ENCODE measurements at regions not wholly inside any gene's neighbourhood (a gene's known extent, or its start where the extent isn't known, plus 50 kb on each side); places are given as distances from the start of the nearest gene placed in this dataset.

- DNase-seq, result no peak
- no peak for TF ChIP-seq POLR2A (IDR thresholded peaks at IDR 0.05; ENCODE audit: low read length)
Observed at GRCh38 chr5:92809855-92810465, 771.1 kb downstream of the NR2F1-AS1 start.

- TF ChIP-seq POLR2A (IDR thresholded peaks at IDR 0.05; ENCODE audit: low read length) (no peak), GATA1 (IDR thresholded peaks at IDR 0.05; ENCODE audit: low read depth, low read length) (no peak)
- no peak for DNase-seq
Observed at GRCh38 chr5:92808474-92808873, 772.5 kb downstream of the NR2F1-AS1 start.

GRCh38 chr5:92807085-92807484, 773.9 kb downstream of the NR2F1-AS1 start:
- DNase-seq, result no peak
- TF ChIP-seq POLR2A (IDR thresholded peaks at IDR 0.05; ENCODE audit: low read length) (no peak), GATA1 (IDR thresholded peaks at IDR 0.05; ENCODE audit: low read depth, low read length) (no peak)

DNA sequence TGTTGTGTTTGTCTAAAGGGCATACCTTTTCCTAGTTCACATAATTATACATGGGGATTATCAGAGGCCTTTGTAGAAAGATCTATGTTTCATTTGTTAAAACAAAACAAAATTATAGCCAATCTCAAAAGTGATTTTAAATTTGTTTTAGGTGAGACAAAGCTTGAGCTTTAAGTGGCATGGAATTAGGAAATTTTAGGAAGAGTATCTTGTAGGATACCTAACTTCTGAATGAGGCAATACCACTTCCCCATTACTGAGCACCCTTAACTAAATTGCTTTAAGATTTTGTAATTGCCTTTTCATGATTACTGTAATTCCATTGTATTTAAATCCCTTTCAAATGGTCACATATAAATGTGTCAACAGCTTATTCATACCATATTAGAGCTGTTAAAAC, 775.6 kb downstream of the NR2F1-AS1 start:
- no peak for DNase-seq
- TF ChIP-seq GATA1 (IDR thresholded peaks at IDR 0.05; ENCODE audit: low read depth, low read length), result no peak
- no peak for TF ChIP-seq POLR2A (IDR thresholded peaks at IDR 0.05; ENCODE audit: low read length)

GRCh38 chr5:92801911-92802310, 779.1 kb downstream of the NR2F1-AS1 start:
- no peak for TF ChIP-seq POLR2A (IDR thresholded peaks at IDR 0.05; ENCODE audit: low read length)
- no peak for TF ChIP-seq GATA1 (IDR thresholded peaks at IDR 0.05; ENCODE audit: low read depth, low read length)
- no peak for DNase-seq

DNA sequence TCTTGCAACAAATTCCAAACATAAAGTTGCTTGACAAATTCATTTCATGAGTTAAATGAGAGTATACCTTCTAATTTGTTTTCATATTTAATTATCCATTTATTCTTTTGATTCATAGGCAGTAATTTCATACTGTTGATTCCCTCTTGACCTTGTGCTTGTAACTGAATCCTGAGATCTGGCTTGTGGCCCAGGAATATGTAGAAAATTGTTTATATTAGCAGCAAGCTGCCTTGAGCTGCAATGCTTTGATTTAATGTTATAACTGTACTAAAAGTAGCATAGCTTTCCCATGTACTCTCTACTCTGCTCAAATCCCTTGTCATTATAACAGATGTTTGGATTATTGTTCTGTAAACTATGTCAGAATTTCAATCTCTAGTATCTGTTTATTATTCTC, 780.7 kb downstream of the NR2F1-AS1 start:
- no peak for TF ChIP-seq POLR2A (IDR thresholded peaks at IDR 0.05; ENCODE audit: low read length)
- no peak for TF ChIP-seq GATA1 (IDR thresholded peaks at IDR 0.05; ENCODE audit: low read depth, low read length)

DNA sequence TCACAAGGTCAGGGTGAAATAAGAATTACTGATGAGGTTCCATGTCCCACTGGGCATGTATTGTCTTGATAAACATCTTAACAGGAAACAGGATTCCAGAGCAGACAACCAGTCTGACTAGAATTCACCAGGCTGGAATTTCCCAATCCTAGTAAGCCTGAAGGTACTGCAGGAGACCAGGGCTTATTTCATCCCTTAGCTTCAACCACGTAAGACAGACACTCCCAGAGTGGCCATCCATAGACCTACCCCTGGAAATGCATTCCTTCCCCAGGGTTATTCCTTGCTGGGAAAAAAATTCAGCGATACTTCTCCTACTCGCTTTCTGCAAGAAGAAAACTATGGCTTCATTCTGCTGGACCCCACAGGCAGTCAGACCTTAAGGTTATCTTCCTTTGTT, 785.4 kb downstream of the NR2F1-AS1 start:
- DNase-seq, result no peak
- TF ChIP-seq GATA1 (IDR thresholded peaks at IDR 0.05; ENCODE audit: low read depth, low read length), result no peak
- TF ChIP-seq POLR2A (IDR thresholded peaks at IDR 0.05; ENCODE audit: low read length), result no peak

More for the DNA sequence above, 780.7 kb downstream of the NR2F1-AS1 start:
- DNase-seq, result no peak

DNA sequence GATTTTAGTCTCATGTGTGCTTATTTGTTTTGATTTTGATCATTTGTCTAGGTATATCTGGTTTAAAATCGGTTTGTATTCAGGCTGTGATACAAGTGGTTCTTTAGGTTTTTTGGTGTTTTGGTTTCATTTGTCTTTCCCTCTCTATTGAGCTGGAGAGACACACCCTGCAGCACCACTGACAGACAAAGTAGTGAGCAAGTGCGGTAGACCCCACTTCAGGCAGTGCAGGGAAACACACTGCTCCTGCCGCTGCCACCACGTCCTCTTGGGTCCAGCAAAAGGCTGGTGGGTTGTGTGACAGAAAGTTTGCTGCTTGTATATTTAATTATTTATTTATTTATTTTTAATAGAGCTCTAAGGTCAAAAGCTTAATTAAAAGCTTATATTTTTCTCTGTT, 801.0 kb downstream of the NR2F1-AS1 start:
- DNase-seq, result no peak

DNA sequence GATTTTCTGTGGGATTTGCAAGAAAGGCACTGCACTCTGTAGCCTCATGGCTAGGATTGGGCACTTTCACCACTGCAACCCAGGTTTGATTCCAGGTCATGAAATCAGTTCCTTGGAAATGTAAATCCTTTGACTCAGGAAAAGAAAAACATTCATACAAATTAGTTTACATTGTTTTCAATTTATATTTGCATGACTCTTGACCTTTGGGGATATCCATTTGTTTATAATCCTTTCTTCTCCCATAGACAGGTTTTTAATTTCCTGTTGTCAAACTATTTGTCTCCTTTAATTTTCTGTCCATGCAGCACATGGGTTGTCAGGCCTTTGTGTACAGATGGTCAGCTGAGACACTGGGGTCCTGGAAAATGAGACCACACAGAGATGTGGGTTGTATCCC, 801.5 kb downstream of the NR2F1-AS1 start:
- TF ChIP-seq GATA1 (IDR thresholded peaks at IDR 0.05; ENCODE audit: low read depth, low read length) (no peak), POLR2A (IDR thresholded peaks at IDR 0.05; ENCODE audit: low read length) (no peak)
- no peak for DNase-seq

More for the DNA sequence above, 801.0 kb downstream of the NR2F1-AS1 start:
- TF ChIP-seq GATA1 (IDR thresholded peaks at IDR 0.05; ENCODE audit: low read depth, low read length) (no peak), POLR2A (IDR thresholded peaks at IDR 0.05; ENCODE audit: low read length) (no peak)

GRCh38 chr5:92778261-92778660, 802.8 kb downstream of the NR2F1-AS1 start:
- TF ChIP-seq GATA1 (IDR thresholded peaks at IDR 0.05; ENCODE audit: low read depth, low read length) (no peak), POLR2A (IDR thresholded peaks at IDR 0.05; ENCODE audit: low read length) (no peak)
- no peak for DNase-seq

DNA sequence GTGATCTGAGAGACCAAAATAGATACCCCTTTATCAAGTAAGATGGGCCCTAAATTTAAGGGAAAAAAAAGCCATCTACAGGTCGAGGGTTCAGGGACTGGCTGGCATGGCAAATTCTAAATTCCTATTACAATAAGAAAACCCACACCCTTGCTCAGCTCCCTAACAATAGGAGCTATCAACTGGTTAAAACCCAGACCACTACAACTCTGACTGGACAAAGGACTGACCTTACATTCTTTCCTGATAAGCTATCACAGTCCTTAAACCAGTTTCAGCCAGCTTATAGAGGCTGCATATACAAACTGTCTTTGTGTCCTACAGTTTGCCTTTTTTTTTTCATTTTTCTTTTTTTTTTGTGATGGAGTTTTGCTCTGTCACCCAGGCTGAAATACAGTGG, 803.6 kb downstream of the NR2F1-AS1 start:
- no peak for DNase-seq
- TF ChIP-seq GATA1 (IDR thresholded peaks at IDR 0.05; ENCODE audit: low read depth, low read length), result no peak
- no peak for TF ChIP-seq POLR2A (IDR thresholded peaks at IDR 0.05; ENCODE audit: low read length)

DNA sequence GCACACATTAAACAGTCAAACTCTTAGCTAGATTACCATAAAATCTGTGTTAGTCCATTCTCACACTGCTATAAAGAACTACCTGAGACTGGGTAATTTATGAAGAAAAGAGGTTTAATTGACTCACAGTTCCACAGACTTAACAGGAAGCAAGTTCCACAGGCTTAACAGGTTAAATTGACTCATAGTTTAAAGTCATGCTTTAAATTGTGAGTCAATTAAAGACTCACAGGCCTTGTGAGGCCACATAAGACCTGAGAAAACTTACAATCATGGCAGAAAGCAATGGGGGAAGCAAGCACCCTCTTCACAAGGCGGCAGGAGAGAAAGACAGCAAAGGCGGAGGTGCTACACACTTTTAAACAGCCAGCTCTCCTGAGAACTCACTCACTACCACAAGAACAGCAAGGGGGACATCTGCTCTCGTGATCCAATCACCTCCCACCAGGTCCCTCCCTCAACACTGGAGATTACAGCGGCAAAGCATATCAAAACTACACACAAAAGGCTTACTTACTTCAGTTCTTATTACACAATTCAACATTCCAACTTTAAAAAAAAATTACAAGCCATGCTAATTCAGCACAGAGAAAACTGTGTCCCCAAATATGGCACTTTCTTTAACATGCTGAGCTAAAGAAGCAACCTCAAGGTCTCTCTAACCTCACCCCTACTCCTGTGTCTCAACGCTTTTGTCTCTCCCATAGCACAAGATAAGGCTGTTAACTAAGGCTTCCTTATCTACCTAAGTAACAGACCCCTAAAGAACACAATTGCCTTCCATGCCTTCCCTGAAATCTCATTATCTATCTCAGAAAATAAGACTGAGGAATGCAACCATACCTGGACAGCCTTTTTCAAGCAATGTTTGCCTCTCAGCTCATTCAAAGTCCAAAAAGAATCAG, 805.1 kb downstream of the NR2F1-AS1 start:
- TF ChIP-seq GATA1 (IDR thresholded peaks at IDR 0.05; ENCODE audit: low read depth, low read length), result no peak
- no peak for TF ChIP-seq POLR2A (IDR thresholded peaks at IDR 0.05; ENCODE audit: low read length)
- DNase-seq, result no peak

DNA sequence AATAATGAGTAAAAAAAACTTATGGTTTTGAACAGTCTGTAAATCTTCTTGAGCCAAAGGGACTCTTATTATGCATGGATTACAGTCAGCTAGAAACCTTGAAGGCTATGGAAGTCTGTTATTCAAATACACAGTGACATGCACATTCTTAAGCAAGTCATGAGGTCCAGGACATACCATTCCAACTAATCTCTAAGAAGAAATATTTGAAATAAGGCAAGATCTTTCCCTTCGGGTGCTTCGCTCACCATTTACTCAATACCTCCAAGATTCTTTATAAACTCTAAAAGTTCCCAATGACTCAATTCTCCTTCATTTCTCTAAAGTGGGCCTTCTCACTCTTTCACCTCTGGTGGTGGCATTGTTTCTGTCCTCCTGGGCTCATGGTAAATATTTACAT, 811.0 kb downstream of the NR2F1-AS1 start:
- TF ChIP-seq POLR2A (IDR thresholded peaks at IDR 0.05; ENCODE audit: low read length) (no peak), GATA1 (IDR thresholded peaks at IDR 0.05; ENCODE audit: low read depth, low read length) (no peak)

GRCh38 chr5:92761585-92761984, 819.4 kb downstream of the NR2F1-AS1 start:
- no peak for DNase-seq
- no peak for TF ChIP-seq POLR2A (IDR thresholded peaks at IDR 0.05; ENCODE audit: low read length)
- no peak for TF ChIP-seq GATA1 (IDR thresholded peaks at IDR 0.05; ENCODE audit: low read depth, low read length)

More for the DNA sequence above, 811.0 kb downstream of the NR2F1-AS1 start:
- no peak for DNase-seq

DNA sequence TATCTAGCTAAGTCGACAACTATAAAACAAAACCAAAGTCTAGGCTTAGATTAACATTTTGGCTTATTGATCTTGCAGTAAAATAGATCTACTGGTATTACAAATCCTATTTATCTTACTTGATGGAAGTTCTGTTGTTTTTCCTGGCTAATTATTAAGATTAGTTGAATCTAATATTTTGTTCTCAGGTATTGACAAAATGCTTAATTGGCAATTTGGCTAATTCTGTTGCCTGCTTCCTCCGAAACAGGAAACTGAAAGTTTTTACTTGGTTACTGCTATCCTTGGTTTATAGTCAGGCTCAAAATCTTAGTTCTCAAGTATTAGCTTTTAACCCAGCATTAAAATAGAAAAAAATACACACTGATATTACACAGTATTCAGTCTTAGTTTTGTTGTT, 820.5 kb downstream of the NR2F1-AS1 start:
- DNase-seq, result no peak
- no peak for TF ChIP-seq POLR2A (IDR thresholded peaks at IDR 0.05; ENCODE audit: low read length)
- no peak for TF ChIP-seq GATA1 (IDR thresholded peaks at IDR 0.05; ENCODE audit: low read depth, low read length)
